GM21786 (cell line): ENCODE measurements at regions not wholly inside any gene's neighbourhood (a gene's known extent, or its start where the extent isn't known, plus 50 kb on each side); places are given as distances from the start of the nearest gene placed in this dataset.
"Not testable (repeated sequence)": the region's sequence is repeated elsewhere in the genome, so short reads cannot be mapped to it uniquely, and the experiment has no call there.

Experiments
- ATAC-seq: cut with Tn5 transposase; IDR thresholded peaks from one replicate; pipeline ENCODE4 v1.9.1; 2021; ENCODE audit not compliant: unreplicated experiment

- ATAC-seq = no peak
These were observed 337.8 kb downstream of the THBS2 start for GRCh38 chr6:168915855-168916254.

- ATAC-seq = no peak
These were observed 338.4 kb downstream of the THBS2 start for GRCh38 chr6:168915242-168915641.

- no peak for ATAC-seq
These were observed 339.7 kb downstream of the THBS2 start for GRCh38 chr6:168913866-168914469.

GRCh38 chr6:168913231-168913865 is 340.3 kb downstream of the THBS2 start:
- ATAC-seq = not testable (repeated sequence)

- ATAC-seq = no peak
These were observed 344.4 kb downstream of the THBS2 start for GRCh38 chr6:168909288-168909687.

- ATAC-seq = no peak
These were observed 344.8 kb downstream of the THBS2 start for GRCh38 chr6:168908887-168909286.

- no peak for ATAC-seq
These were observed 345.5 kb downstream of the THBS2 start for GRCh38 chr6:168908166-168908565.

GRCh38 chr6:168906391-168906790 is 347.3 kb downstream of the THBS2 start:
- ATAC-seq = no peak

GRCh38 chr6:168905451-168906090 is 348.1 kb downstream of the THBS2 start:
- ATAC-seq = no peak

- ATAC-seq = no peak
These were observed 349.9 kb downstream of the THBS2 start for GRCh38 chr6:168903613-168904345.

- no peak for ATAC-seq
These were observed 351.6 kb downstream of the THBS2 start for GRCh38 chr6:168902075-168902474.

- no peak for ATAC-seq
These were observed 352.6 kb downstream of the THBS2 start for GRCh38 chr6:168901076-168901475.

GRCh38 chr6:168896321-168896720 is 357.3 kb downstream of the THBS2 start:
- ATAC-seq = no peak

- ATAC-seq = peak; percentile 96
These were observed 358.4 kb downstream of the THBS2 start for GRCh38 chr6:168895102-168895812.

- no peak for ATAC-seq
These were observed 361.6 kb downstream of the THBS2 start for GRCh38 chr6:168892031-168892430.

GRCh38 chr6:168890981-168891365 is 362.7 kb downstream of the THBS2 start:
- no peak for ATAC-seq

- no peak for ATAC-seq
These were observed 363.2 kb downstream of the THBS2 start for GRCh38 chr6:168890306-168890980.

GRCh38 chr6:168888786-168889345 is 364.8 kb downstream of the THBS2 start:
- no peak for ATAC-seq

- ATAC-seq = no peak
These were observed 365.5 kb downstream of the THBS2 start for GRCh38 chr6:168888102-168888501.

- no peak for ATAC-seq
These were observed 366.0 kb downstream of the THBS2 start for GRCh38 chr6:168887621-168888020.
